ENCODE measurements at regions not wholly inside any gene's neighbourhood (a gene's known extent, or its start where the extent isn't known, plus 50 kb on each side); places are given as distances from the start of the nearest gene placed in this dataset.

GRCh38 chr16:7038475-7038874 is 294.2 kb upstream of the RBFOX1 start:
- H3K79me2 ChIP-seq (replicated peaks; ENCODE audit: insufficient read depth), result no peaks in the 10 kb centered on the region
- no peaks in the 10 kb centered on the region for H3K9me2 ChIP-seq (ENCODE audit: insufficient read depth)
- H3K4me3 Mint-ChIP-seq, result no peak overlapping the region
- H3K4me3 ChIP-seq, result no peak overlapping the region
- no peaks in the 10 kb centered on the region for H3K36me3 ChIP-seq (ENCODE audit: insufficient read depth)
- H2AFZ ChIP-seq, result no peak overlapping the region
- no peak overlapping the region for H3K4me2 ChIP-seq
- peaks cover 4% of the 10 kb centered on the region for H3K27me3 Mint-ChIP-seq (ENCODE audit: insufficient read depth, low read depth, poor library complexity)
- H3F3A ChIP-seq (replicated peaks; ENCODE audit: low read depth), result no peaks in the 10 kb centered on the region
- DNase-seq (ENCODE audit: low spot score), result no peak
- H3K27me3 ChIP-seq (ENCODE audit: insufficient read depth), result no peaks in the 10 kb centered on the region
- no peak overlapping the region for H3K27ac Mint-ChIP-seq
- H3K4me1 Mint-ChIP-seq, result peaks cover 7% of the 10 kb centered on the region; the same call in 1 of the 3 replicates
- H4K20me1 ChIP-seq (replicated peaks; ENCODE audit: insufficient read depth), result no peaks in the 10 kb centered on the region
- no peak for TF ChIP-seq CREB1 (CRISPR knock-in tag; IDR thresholded peaks at IDR 0.05; ENCODE audit: low read depth)
- TF ChIP-seq POLR2AphosphoS5 (IDR thresholded peaks at IDR 0.05; ENCODE audit: low read depth), result no peak
- no peak for TF ChIP-seq EZH2 (IDR thresholded peaks at IDR 0.05; ENCODE audit: low read depth, unreplicated experiment)
- TF ChIP-seq, protein P1, sequence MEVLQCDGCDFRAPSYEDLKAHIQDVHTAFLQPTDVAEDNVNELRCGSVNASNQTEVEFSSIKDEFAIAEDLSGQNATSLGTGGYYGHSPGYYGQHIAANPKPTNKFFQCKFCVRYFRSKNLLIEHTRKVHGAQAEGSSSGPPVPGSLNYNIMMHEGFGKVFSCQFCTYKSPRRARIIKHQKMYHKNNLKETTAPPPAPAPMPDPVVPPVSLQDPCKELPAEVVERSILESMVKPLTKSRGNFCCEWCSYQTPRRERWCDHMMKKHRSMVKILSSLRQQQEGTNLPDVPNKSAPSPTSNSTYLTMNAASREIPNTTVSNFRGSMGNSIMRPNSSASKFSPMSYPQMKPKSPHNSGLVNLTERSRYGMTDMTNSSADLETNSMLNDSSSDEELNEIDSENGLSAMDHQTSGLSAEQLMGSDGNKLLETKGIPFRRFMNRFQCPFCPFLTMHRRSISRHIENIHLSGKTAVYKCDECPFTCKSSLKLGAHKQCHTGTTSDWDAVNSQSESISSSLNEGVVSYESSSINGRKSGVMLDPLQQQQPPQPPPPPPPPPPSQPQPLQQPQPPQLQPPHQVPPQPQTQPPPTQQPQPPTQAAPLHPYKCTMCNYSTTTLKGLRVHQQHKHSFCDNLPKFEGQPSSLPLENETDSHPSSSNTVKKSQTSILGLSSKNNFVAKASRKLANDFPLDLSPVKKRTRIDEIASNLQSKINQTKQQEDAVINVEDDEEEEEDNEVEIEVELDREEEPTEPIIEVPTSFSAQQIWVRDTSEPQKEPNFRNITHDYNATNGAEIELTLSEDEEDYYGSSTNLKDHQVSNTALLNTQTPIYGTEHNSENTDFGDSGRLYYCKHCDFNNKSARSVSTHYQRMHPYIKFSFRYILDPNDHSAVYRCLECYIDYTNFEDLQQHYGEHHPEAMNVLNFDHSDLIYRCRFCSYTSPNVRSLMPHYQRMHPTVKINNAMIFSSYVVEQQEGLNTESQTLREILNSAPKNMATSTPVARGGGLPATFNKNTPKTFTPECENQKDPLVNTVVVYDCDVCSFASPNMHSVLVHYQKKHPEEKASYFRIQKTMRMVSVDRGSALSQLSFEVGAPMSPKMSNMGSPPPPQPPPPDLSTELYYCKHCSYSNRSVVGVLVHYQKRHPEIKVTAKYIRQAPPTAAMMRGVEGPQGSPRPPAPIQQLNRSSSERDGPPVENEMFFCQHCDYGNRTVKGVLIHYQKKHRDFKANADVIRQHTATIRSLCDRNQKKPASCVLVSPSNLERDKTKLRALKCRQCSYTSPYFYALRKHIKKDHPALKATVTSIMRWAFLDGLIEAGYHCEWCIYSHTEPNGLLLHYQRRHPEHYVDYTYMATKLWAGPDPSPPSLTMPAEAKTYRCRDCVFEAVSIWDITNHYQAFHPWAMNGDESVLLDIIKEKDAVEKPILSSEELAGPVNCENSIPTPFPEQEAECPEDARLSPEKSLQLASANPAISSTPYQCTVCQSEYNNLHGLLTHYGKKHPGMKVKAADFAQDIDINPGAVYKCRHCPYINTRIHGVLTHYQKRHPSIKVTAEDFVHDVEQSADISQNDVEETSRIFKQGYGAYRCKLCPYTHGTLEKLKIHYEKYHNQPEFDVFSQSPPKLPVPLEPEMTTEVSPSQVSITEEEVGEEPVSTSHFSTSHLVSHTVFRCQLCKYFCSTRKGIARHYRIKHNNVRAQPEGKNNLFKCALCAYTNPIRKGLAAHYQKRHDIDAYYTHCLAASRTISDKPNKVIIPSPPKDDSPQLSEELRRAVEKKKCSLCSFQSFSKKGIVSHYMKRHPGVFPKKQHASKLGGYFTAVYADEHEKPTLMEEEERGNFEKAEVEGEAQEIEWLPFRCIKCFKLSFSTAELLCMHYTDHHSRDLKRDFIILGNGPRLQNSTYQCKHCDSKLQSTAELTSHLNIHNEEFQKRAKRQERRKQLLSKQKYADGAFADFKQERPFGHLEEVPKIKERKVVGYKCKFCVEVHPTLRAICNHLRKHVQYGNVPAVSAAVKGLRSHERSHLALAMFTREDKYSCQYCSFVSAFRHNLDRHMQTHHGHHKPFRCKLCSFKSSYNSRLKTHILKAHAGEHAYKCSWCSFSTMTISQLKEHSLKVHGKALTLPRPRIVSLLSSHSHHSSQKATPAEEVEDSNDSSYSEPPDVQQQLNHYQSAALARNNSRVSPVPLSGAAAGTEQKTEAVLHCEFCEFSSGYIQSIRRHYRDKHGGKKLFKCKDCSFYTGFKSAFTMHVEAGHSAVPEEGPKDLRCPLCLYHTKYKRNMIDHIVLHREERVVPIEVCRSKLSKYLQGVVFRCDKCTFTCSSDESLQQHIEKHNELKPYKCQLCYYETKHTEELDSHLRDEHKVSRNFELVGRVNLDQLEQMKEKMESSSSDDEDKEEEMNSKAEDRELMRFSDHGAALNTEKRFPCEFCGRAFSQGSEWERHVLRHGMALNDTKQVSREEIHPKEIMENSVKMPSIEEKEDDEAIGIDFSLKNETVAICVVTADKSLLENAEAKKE (CRISPR knock-in tag; IDR thresholded peaks at IDR 0.05), result no peak
- no peak for TF ChIP-seq ETS1 (IDR thresholded peaks at IDR 0.05)
- no peak for TF ChIP-seq REST (IDR thresholded peaks at IDR 0.05; ENCODE audit: unreplicated experiment)
- H3K9me3 Mint-ChIP-seq, result peaks cover 79% of the 10 kb centered on the region
- no peaks in the 10 kb centered on the region; the same call in 2 of the 3 replicates for H3K36me3 Mint-ChIP-seq (ENCODE audit: low read depth)
- no peak overlapping the region for H3K27ac ChIP-seq (ENCODE audit: low read depth)
- no peaks in the 10 kb centered on the region for H3K4me1 ChIP-seq (ENCODE audit: insufficient read depth)
- no peak for ATAC-seq
